ENCODE measurements at regions not wholly inside any gene's neighbourhood (a gene's known extent, or its start where the extent isn't known, plus 50 kb on each side); places are given as distances from the start of the nearest gene placed in this dataset.

DNA sequence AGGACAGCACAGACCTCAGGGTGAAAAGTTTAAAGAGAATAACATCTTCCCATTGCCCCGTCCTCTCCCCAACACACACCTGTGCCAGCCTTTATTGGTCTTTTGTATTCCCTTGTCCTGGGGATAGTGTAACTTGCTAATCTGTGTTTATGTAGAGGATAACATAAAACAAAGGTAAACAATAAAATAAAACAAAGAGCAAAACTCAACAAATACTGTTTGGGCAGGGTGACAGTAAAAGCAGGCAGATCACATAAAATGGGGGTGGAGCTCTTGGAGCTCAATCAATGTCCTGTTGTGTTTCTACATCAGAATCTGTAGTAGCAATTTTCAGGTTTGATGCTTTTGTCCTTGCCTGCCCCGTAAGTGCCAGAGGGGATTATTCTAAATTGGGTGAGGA is 1939.7 kb downstream of the TP53TG3F start:
- DNase-seq: no peak

DNA sequence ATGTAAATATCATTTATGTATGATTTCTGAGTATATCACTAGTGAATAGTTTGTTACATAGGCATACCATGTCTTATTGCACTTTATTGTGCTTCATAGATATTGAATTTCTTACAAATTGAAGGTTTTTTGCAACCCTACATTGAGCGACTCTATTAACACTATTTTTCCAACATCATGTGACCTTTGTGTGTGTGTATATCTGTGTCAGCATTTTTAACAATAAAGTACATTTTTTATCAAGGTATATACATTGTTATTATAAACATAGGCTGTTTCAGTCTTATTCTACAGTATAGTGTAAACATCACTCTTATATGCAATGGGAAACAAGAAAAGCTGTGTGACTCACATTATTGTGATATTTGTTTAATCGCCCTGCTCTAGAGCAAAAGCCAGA is 1944.9 kb downstream of the TP53TG3F start:
- DNase-seq: no peak

DNA sequence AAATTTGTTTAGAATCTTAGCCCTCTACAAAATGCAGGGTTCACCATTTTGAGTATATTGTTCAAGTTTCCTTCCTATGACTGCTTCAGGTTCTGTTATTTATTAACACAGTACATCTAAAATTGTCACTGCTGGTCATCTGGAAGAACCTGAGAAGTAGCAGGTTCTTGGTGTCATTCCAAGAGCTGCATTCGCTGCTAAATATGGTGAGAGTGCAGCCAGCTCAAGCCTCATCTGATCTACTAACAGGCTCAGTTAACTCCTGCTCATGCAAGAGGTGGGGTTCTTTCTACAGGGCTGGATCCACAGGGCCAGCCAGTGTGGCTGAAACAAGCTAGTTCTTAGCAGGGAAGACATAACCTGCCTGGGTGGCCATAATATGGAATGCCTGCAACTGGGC is 1946.1 kb downstream of the TP53TG3F start:
- no peak for DNase-seq

DNA sequence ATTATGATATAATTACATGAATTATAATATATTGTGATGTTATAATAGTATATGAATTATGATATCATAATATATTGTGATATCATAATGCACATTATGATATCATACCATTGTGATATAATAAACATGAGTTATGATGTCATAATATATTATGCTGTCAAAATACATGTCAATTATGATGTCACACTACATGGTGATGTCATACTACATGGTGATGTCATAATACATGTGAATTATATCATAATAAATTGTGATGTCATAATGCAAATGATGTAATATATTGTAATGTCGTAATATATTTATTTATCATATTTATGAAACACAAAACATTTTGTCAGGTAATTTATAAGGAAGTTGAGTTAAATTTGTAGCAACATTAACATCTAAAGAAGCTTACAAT is 1950.1 kb downstream of the TP53TG3F start:
- DNase-seq: no peak

DNA sequence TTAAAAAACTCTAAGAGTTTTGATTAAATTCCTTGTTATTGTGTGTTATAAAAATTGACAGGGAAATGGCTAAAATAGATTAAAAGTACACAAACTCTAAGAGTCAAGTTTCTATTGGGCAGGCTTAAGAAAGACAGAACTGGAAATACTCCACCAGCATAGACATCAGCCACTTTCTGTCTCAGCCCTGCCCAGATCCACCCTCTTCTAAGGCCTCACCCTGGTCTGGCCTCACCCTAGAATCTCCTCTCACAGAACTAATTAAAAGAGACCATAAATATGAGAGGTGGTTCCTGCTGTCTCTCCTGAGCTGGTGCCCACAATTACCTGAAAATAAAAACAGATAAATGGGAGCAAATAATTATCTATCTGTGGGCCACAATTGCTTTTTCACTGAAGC is 1951.0 kb downstream of the TP53TG3F start:
- DNase-seq: no peak

DNA sequence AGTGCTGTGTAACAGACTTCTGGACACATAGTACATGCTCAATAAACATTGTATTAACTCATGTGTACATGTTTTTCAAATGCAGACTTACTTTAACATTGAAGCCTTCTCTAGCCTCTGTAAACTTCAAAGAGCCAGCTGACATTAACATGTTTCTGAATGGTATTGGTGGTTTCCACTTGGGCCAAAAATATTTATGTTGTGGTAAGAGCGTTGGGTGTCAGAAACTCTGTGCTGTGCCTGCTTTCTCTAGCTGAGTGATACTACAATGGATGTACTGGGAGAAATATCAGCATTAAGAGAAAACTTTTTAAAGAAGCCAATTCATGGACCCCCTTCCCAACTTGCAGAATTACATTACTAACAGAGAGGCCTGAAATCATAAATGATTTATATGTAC is 1951.7 kb downstream of the TP53TG3F start:
- no peak for DNase-seq

DNA sequence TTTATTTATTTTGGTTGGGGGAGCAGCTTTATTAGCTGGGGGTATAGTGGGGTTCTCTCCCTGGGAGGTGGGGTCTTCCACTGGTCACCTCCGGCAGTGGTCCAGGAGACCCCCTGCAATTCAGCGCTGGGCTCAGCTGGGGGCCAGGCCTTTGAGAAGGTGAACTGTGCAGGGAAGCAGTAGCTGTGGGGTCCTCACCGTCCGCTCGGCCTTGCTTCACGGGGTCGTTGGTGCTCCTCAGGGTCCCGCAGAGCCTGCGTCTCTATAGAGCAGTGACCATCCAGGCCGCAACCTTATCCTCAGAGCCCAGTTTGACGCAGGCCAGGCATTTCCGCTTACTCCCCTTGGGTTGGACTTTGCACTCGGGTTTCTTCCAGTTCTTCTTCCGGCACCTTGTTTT is 1954.7 kb downstream of the TP53TG3F start:
- no peak for DNase-seq

DNA sequence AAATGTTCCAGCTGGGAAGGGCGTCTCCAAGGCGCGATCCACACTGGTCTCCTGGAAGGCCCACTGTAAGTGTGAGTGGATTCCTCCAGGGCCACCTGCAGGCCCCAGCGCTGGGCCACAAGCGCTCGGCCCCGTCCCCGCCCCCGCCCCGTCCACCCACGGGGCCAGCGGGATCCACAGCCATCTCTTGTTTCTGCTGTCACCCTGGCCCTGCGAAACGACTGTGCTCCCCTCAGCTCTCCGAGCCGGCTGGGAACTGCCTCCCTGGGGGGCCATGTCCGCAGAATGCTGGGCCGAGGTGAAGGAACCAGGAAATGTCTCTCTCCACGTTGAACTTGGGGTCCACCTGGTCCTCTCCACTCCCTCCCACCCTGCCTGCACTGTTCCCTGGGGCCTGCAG is 1955.2 kb downstream of the TP53TG3F start:
- no peak for DNase-seq

DNA sequence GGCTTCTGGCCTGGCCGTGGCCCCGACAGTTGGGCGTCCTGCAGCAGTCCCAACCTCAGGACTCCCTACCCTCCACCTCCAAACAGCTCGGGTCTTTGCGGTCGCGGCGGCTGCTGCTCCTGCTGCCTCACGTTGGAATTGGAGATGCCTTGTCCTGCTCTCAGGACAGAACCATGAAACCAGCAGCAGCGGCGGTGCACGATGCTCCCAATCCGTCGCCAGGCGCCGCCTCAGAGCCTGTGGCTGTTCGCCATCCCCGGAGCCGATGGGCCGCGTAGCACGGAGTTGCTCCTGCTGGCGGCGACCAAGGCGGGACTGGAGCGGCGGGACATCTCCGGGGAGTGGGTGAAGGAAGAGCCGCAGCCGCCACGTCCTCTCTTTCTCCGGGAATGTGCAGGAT is 1965.9 kb downstream of the TP53TG3F start:
- no peak for DNase-seq

DNA sequence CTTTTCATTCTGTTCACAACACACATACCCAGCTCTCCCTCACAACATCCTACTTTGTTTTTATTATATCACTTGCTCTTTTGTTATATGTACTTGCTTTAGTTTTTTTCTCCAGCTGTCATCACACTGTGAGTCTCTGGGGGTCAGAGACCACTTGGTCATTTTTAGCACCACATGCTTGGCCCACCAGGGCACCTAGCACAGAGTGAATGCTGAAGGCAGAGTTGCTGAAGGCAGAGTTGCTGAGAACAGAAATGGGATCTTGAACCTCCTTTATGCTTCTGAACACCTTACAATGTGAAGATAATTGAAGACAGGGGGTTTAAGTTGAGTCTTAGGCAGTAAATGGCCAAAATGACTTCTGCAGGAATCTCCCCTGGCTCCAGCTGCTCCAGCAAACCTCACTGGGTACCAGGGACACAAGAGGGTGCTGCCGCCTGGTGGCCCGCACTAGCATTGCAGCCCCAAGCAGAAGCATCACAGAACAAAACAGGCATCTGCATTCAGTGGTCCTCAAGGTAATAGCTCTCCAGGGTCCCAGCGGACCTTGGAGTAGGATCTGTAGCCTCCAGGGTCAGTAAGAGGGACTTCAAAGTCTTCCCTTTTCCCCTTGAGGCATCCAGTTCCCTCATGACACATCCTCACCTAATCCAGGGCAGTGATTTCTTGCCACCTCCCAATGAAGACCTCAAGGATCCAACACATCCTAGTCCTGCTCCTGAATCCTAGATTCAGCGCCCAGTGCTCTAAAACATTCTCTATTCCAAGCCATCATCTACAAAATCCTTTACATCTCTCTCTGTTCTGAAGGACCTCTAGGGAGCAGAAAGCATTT is 1972.6 kb downstream of the TP53TG3F start:
- no peak for DNase-seq

DNA sequence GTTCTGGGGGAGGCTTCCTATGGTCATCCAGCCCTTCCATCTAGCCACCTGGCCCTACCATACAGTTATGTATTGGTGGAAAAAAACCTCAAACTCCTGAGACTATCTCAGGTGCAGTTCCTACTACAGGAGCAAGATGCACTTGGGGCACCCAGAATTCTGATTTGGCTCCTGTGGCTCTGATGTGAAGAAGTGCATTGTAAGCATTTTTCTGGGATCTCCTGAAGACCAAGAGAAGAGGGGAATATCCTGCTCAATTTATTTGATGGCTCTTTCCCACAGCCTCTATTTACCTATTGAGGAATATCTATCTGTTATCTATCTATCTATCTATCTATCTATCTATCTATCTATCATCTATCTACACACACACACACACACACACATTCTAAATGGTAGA is 1981.5 kb downstream of the TP53TG3F start:
- no peak for DNase-seq

DNA sequence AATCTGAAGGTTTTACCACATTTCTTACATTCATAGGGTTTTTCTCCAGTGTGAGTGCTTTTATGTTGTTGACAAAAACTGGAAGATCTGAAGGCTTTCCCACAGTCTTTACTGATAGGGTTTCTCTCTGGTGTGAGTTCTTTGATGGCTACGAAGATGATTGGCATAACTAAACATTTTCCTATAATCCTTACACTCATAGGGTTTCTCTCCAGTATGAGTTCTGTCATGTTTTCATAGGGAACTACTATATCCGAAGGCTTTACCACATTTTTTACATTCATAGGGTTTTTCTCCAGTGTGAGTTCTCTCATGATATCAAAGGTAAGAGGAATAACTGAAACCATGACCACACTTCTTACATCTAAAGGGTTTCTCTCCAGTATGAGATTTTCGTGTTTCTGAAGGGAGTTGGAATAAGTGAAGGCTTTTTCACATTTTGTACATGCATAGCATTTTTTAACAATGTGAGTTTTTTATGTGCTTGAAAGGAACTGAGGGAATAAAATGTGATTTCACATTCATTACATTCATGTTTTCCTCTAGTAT is 1987.7 kb downstream of the TP53TG3F start:
- no peak for DNase-seq

DNA sequence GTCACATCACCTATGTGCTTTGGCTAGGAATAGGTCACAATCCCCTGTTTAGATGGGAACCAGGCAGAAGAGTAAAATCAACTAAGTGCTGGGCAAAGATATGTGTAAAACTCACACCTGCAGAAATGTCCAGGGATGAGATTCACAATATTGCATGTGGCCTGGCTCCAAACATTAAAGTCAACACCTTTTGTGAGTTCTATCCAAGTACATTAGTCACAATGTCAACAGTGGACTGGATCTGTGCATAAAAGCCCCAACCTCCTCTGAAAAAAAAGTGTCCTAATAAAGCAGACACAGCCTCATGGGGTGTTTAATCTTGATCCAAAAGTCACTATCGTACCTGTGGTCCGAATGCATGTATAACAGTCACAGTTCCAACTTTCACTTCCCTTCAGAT is 1990.3 kb downstream of the TP53TG3F start:
- DNase-seq: no peak

DNA sequence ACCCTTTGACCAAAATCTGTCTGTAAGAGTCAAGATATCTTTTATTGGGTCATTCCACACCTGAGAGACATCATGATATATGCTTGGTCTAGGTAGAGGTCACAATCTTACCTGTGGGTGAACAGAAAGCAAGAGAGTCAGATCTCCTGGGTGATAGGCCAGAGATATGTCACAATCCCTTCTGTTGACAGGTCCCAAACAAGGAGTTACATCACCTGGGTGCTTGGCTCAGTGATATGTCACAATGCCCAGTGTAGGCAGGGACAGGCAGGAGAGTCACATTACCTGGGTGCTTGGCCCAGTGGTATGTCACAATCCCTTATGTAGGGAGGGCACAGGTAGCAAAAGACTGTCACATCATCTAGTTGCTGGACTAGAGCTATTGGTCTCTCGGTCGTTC is 1991.2 kb downstream of the TP53TG3F start:
- no peak for DNase-seq

DNA sequence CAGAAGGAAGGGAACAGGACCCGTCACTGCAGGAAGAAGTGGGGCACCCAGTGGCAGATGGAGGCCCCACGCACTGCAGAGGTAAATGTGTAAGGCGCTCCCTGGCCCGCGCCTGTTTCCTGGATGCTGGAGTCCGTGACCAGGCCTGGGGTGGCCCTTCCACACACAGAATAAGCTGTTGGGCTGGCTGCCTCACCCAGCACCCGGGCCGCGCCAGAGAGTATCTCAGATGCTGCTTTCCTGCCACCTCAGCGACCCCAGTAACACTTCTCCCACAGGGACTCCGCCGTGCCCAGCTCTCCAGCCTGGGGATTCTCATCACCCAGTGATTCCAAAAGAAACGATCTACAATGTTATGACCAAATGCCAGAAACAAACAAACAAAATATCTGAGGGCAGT is 1993.1 kb downstream of the TP53TG3F start:
- no peak for DNase-seq

DNA sequence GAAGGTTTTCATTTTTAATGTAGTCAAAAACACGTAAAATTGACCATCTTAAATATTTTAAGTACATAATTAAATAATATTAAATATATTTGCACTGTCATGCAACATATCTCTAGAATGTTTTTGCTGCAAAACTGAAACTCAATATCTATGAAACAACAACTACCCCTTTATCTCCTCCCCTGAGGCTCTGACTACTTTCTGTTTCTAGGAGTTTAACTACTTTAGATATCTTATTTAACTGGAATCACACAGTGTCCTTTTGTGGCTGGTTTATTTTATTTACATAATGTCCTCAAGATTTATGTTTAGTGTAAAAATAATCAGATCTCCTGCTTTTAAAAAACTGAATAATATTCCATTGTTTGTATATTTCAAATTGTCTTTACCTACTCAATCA is 2003.9 kb downstream of the TP53TG3F start:
- no peak for DNase-seq

DNA sequence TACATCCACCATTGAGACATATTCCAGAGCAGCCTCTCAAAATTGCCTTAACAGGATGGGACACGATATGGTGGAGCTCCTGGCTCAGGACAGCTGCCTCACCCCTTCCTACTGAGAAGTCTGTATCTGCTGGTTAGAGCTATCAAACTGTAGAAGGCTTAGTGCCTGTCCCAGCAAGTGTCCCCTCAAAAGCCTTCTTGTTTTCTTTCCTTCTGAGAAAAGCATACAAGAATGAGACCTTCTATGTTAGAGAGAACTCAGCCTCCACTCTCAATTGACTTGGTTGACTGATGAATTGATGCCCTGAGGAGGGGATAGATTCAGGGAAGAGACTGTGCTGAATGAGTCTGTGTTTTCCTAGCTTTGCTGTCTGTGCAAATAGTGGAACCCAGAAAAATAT is 2020.9 kb downstream of the TP53TG3F start:
- no peak for DNase-seq

DNA sequence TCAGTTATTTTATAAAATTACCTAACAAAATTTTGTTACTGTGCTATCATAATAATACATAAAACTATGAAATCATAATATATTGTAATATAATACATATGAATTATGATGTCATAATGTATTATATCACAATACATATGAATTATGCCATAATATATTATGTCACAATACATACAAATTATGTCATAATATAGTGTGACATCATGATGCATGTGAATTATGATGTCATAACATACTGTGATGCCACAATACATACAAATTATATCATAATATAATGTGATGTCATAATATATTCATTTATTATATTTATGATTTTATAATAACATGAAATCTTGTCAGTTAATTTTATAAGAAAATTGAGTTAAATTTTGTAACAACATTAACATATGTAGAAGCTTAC is 2021.6 kb downstream of the TP53TG3F start:
- no peak for DNase-seq

DNA sequence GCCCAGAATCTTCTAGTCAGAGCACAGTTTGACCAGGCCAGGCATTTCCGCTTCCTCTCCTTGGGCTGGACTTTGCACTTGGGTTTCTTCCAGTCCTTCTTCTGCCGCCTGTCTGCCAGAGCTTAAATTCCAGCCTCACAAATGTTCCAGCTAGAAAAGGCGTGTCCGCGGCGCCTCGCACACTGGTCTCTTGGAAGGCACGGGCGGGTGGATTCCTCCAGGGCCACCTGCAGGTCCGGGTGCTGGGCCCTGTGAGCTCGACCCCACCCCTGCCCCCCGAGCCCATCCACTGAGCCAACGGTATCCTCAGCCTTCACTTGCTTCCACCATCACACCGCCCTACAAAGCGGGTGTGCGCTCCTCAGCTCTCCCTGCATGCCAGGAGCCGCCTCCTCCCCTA is 2026.5 kb downstream of the TP53TG3F start:
- no peak for DNase-seq

DNA sequence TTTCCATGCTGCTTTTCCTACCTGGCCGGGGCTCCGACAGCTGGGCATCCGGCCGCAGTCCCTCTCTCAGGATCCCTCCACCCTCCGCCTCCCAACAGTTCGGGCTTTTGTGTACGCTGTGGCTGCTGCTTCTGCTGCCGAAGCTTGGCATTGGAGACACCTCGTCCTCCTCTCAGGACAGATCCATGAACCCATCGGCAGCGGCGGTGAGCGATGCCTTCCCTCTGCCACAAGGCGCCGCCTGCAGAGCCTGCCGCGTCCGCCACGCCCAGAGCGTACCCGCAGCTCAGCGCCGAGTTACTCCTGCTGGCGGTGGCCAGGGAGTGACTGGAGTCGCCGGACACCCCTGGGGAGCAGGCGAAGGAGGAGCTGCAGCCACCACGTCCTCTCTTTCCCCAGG is 2032.8 kb downstream of the TP53TG3F start:
- DNase-seq: no peak

DNA sequence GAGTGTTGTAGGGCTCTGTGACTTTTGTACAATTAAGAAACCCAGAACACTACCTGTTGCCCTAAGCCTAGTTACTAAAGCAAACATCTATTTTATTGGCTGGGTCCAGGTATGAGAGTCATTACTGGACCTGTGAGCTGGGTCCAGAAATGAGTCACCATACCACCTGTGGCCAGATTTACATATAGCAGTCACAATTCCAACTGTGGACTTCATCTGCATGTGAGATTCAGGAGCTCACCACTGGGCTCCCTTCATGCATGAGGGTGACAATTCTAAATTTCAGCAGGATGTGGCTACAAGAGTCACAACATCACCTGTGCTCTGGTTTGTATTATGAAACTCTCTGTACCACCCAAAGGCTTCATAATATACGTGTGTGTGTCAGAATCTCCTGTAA is 2038.0 kb downstream of the TP53TG3F start:
- DNase-seq: no peak

DNA sequence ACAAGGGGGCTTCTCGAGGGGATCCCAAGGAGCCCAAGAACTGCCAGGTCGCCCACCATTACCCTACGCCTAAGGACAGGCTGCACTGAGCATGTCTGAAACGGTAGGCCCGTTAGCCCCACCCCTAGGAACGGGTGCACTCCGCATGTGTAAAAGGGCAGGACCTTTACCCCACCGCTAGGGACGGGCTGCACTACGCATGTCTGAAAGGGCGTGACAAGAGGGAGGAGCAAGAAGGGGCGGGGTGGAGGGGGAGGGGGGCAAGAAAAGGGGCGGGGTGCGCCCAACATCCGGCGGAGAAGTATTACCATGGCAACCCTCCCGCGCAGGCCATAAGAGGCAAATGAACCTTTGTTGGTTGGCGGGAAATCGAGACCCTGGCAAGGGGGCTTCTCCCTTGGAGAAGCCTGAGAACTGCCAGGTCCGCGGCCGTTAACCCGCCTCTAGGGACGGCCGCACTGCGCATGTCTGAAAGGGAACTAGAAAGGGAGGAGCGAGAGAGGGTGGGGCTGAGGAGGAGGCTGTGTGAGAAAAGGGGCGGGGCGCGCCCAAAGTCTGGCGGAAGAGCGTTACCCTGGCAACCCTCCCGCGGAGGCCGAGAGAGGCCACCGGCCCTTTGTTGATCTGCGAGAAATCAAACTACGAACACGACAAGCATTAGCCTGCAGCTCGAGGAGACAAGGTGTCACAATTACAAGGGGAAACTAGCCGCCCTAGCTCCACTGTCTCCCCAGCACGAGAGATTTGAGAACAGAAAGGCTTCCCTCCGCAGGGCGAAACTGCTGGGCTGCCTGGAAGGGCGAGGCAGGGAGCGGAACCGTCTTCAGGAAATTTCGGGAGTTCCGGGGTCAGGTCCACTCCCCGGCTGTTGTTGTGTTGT is 2046.8 kb downstream of the TP53TG3F start:
- no peak for DNase-seq

DNA sequence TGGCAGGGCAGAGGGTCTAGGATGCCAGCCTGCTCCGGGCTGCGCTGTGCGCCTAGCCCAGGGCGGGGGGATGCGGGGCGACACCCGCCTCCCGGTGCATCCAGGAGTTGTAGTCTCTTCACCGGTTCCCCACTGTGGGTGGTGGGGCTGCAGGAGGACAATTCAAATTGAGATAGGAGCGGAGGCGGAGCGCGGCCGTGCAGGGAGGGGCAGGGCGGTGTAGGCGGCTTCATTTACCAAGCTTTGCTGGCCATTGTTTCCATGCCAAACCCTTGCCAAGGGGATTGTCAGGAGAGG is 2047.4 kb downstream of the TP53TG3F start:
- DNase-seq: no peak

DNA sequence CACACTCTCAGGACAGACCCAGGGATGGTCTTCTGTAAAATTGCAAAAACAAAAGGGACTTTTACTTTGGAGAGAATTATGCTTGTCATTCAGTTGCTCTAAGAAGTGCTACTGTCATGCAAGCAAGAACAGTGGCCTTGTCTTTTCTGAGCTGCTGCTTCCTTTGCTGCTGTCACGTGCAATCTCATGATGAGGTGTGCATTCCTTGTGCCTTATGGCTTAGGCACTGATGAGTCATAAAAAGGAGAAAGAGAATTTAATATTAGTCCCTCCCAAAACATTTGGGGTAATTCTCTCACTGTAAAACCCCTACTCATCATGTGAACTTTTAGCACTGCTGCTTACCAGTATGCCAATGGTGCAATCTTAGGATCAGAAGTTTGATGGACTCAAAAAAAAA is 2051.3 kb downstream of the TP53TG3F start:
- DNase-seq: no peak
